ENCODE measurements at regions not wholly inside any gene's neighbourhood (a gene's known extent, or its start where the extent isn't known, plus 50 kb on each side); places are given as distances from the start of the nearest gene placed in this dataset.

DNA sequence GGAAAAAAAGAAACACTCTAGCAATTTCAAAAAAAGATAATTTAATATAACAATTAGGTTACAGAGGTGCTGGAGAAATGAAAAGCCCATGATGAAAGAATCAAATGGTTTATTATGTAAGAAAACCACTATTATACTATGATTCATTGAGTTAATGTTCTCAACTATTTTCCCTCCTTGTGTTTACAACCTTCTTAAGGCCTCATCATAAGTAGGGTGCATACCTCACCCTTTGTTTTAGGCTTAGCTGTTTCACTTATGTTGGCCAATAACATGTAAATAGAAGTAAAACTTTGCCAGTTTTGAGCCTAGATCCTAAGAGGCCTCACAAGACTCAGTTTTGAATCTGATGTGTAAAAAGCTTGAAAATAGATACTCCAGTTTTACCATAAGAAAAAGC is 418.3 kb upstream of the DDX18 start:
- DNase-seq, result no peak

- no peak for DNase-seq
Measured at GRCh38 chr2:117401582-117401981, 412.9 kb upstream of the DDX18 start.

DNA sequence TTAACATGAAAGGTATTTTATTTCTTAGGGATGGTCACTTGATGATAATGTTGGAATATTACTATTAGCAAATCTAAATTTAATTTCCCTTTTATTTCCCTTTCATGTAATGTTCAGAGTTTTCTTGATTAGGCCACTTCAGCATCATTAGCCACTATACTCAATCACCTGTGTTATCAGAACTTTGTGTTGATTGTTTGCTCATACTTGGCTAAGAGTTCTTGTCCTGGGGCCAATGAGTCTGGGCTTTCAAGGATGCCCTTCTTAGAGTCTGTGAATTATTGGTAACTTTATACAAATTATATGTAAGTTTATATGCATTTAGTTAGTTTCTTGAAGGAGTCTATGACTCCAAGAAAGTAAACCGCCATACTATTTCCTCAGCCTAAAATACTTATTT is 408.0 kb upstream of the DDX18 start:
- no peak for DNase-seq

GRCh38 chr2:117407746-117408145 is 406.7 kb upstream of the DDX18 start:
- no peak for DNase-seq

GRCh38 chr2:117409443-117409842 is 405.0 kb upstream of the DDX18 start:
- DNase-seq, result no peak

DNA sequence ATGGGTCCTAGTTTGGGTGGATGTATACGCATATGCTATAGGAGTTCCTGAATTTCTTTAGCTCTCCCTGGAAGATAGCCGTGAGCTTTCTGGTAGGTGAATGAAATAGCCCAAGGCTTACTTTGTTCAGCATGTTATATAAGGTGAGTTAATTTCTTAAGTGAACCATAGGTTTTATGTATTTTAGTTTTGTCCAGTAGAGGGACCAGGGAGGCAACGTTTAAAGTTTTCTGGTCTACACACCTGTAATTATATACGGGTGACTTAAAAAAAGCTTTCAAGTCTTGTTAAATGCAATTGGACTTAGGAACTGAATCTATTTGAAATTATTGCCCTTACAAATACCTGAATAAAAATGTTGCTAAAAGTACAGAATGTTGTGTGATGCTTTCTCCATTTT is 402.5 kb upstream of the DDX18 start:
- no peak for DNase-seq

GRCh38 chr2:117432746-117433145 is 381.7 kb upstream of the DDX18 start:
- no peak for DNase-seq

- no peak for DNase-seq
Measured at GRCh38 chr2:117436697-117437096, 377.8 kb upstream of the DDX18 start.

GRCh38 chr2:117470311-117471095 is 344.0 kb upstream of the DDX18 start:
- peak; percentile 70 for DNase-seq

DNA sequence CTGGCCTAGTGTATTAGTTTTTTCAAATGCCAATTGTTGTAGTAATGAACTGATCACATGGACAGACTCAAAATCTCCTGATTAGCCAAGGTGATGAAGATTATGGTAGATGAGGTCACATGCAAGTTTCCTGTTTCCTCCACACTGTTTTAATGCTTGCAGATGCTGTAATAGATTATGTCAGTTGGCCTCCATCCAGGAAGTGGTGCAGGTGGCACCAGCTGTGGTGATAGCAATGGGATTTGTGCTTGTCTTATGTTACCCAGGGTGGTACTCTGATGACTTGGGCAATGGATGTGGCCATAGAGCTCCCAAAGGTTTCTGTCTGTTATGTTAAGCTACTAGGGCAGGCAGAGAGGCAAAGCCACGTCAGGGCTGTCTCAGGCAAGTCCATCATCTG is 332.9 kb upstream of the DDX18 start:
- no peak for DNase-seq

- DNase-seq, result no peak
Measured at GRCh38 chr2:117485588-117485987, 328.9 kb upstream of the DDX18 start.

DNA sequence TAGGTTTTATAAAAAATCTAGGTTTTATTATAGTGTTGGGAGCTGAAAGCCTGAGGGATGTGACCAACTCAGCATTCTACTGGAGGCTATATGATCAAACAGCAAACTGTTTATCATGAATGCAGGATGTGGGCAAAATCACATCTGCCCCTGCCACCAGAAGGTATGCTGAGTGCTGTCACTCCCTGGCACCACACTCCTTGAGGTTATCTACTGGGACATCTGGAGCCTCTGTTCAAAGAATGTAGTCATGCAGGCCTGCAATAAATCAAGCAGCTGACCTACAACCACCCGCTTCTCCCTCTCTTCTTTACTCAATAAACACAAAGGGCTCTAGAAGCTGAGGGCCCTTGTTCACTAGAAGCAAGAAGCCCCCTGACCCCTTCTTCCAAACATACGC is 328.4 kb upstream of the DDX18 start:
- no peak for DNase-seq

GRCh38 chr2:117492209-117492851 is 322.2 kb upstream of the DDX18 start:
- no peak for DNase-seq

DNA sequence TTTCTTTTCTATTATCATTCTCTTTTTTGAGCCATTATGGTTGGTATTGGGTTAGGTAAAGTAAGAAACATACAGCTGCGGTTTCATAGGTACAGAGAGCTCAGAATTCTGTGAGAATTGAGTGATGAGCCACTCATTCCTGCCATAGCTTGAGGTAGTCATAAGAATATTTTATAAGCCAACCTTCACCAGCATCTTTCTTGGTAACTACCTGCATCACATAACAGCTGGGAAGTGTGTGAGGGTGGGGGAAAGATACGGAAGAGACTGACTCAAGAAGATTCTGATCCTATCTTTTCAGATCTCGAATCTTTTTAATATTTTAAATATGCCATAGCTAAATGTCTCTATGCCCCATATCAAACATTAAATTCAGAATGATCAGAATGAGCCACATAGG is 313.8 kb upstream of the DDX18 start:
- DNase-seq, result no peak

DNA sequence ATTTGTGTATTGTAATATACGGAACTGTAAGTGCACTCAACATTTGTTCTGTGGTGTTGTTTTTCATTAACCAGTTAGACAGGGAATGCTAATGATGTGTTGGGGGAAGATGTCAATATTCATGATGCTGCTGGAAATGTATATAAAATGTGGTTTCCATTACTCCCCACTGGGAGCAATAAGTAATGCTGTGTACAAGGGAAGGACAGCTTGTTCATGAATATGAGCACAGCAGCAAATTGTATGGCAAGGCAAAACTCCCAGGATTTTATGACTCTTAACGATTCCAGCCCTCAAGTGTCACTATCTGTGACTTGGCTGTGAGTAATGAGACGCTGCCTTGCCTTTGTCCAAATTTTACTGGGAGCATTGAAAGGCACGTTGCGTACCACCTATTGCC is 312.4 kb upstream of the DDX18 start:
- DNase-seq, result no peak

DNA sequence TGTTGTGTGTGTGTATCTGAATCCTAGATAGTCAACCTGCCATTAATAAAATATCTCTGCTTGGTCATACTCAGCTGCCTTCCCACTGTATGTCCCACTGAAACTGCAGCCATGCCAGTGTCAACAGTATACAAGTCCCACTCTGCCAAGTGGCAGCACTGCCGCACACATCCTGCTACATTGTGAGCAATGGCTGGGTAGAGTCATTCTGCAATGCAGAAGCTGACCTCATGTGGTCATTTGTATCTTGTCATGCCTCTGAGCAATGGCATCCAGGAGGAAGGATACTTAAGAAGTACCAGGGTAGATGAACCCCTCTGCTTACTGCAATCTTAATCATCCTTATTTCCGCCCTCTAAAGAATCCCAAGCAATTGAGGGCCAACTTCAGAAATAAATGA is 302.2 kb upstream of the DDX18 start:
- no peak for DNase-seq

DNA sequence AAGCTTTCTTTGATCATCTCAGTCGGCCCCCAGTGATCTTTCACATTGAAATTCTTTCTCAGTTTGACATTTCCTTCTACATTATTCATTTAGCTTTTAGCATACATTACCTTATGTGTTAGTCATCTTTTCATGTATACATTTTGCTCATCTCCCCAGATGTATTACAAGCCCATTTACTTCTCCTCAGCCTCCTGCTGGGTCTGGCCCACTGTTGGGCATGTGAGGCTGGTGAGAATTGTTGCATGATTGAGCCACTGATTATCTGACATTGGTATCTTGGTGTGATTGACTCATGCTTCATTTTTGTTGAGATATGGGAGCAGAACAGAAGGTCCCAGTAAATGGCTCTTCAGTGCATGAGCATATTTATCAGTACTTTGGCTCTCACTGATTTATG is 300.1 kb upstream of the DDX18 start:
- DNase-seq, result no peak

DNA sequence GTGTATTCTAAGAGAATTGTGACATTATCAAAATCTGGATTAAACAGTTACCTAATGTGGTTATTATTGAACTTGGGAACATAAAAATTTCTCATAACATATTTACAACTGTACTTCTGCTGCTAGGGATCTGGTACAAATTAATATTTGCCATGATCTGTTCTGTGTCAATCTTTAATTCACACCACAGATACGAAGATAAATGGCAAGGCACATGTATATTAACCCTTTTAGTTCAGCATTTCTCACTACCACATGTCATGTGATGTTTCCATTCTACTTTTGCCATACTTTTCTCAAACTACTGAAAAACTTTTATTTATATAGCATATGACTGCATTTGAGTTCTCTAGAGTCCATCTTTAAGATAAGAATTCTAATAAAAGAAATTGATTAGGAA is 295.3 kb upstream of the DDX18 start:
- DNase-seq, result no peak

DNA sequence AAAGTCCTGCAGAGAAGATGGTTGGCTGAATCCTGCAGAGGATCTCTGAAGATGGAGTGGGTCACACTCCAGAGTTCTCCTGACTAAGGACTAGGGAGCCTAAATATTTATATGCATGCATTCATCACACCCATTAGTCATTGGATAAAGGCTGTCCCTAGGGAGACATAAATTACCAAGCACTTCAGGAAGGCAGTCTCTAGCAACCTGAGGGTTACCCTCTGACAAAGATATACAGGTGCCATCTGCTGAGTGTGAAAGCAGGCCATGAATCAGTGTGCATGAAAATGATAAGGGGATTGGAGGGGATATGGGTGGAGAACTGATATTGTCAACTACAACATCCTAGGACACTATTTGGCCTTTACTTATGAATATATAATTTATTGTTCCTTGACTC is 294.8 kb upstream of the DDX18 start:
- DNase-seq, result no peak

DNA sequence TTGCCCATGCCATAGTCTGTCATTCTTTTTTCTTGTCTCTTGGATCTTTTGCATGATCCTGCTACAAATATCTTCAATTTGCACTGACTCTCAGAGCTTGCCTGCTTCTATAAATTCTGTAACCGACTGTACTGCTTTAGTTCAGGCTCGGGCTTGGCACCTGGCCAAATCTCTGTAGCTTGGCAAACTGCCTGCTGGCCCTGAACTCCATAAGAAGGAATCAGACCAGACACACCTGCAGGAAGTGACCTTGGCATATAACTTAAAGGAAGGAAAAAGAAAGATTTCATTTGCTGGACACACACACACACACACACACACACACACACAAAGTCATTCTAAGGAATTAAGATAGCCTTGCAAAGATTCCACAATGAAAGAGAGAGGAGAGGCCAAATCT is 291.2 kb upstream of the DDX18 start:
- peak; percentile 34 for DNase-seq

GRCh38 chr2:117523711-117524238 is 290.7 kb upstream of the DDX18 start:
- no peak for DNase-seq

DNA sequence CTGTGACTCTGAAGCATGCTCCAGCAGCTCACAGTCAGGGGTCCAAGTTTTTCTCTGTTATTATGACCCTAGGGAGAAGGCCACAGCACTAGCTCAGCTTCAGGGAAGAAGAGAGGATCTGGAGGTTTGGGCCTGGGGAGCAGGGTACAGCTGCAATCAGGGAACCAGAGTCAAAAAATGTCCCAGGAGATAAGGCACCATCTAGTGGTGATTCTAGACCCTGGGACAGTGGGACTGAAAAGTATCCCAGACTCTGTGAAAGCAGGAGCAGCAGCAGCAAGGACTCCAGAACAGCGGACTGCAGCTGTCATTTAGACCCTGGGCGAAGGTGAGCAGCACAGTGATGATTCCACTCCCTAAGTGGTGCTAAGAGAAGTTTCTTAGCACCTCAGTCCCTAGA is 278.4 kb upstream of the DDX18 start:
- DNase-seq, result peak; percentile 13

DNA sequence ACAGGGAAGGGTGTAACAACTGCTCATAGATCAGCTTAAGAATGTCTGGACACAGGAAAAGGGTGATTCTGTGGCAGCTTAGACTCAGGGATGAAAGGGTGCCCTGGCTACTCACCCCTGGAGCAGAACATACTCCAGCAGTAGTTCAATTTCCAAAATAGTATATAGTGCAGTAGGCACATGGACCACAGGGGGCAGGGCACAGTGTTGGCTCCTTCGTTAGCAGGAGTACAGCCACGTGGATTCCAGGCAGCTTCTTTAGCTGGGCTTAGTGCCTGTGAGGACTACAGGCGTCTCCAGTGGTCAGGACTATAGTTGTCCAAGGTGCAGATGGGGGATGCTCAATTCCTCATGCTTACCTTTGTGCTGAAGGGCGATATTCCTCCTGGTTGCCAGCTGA is 277.5 kb upstream of the DDX18 start:
- DNase-seq, result no peak

GRCh38 chr2:117551858-117552257 is 262.6 kb upstream of the DDX18 start:
- DNase-seq, result no peak

DNA sequence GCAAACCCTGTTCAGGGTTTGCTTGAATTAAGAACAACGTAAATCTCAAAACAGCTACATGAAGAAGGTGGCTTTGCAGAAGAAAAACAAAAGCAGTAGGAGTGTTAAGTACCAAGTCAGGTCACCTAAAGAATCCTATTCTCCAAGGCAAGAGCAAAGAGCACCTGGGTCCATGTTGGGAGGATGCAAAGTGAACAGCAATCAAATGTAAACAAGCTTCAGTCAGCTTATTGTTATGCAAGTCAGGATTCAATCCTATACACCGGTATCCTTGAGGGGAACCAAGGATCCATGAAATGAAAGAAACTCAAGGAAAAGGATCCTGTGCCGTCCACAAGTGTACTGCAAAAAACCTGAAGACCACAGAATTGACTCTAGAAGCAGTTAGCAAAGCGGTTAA is 261.0 kb upstream of the DDX18 start:
- DNase-seq, result no peak
